ENCODE measurements at regions not wholly inside any gene's neighbourhood (a gene's known extent, or its start where the extent isn't known, plus 50 kb on each side); places are given as distances from the start of the nearest gene placed in this dataset.
A peak's percentile ranks its signal among the peaks of the same experiment; 100 is the strongest.
"Not testable (repeated sequence)": the region's sequence is repeated elsewhere in the genome, so short reads cannot be mapped to it uniquely, and the experiment has no call there.

DNA sequence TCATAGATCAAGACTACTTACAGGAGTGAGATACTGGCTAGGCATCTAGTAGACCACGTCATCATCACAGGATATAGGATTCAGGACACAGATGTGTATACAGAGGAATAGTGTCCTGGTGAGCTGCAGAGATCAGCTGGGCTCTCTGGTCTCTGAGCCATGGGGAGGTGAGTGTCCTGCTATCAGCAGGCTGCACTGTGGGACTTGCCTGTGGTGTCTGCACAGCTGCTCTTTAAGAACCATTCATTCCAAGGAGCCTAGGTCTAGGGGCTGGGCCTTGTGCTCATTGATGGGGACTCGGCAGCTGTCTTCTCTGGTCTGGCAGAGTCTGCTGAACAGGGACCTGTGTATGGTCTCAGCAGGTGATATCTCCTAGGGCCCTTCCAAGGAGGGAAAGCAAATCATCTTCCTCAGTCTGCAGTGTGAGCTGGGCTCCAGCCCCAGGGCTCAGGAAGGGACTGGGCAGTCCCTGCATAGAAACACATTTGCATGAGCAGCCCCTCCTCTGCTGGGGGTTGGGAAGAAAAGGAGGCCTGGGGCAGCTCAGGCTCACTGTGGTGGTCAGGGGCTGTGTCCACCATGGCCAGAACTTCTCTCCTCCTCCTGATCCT is 66.1 kb upstream of the VPREB1 start:
- H3K4me3 ChIP-seq (ENCODE audit: low read length): no peak overlapping the region
- no peak for TF ChIP-seq ZNF274 (IDR thresholded peaks at IDR 0.05; ENCODE audit: low read depth, low read length)

DNA sequence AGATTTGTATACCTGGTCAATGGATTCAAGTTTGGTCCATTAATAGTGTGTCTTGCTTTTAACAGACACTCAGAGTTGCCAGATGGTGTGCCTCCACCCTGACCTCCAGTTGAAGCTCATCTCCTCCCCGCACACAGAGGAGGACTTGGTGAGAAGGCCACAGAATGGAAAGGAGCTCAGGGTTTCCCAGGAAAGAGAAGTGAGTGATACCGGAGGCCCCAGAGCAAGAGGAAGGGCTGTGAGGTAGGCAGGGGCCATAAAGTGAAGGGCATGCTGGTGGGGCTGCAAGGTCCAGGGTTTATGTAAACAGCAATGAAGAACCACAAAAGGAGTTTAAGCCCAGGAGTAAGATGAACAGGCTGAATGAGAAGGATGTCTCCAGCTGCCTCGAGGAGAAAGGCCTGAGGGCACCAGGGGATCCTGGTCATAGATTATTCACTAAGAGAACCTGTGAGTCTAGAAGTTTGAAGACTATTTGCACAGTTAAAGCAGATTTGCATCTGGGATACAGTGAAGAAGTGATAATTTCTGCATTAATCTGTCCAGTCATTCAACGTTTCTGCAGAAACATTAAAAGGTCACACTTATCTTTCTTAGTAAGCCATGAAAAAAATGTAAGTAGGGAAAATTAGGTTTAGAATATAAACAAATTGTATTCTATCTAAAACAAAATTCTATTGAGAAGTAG is 67.5 kb upstream of the VPREB1 start:
- no peak for TF ChIP-seq ZNF274 (IDR thresholded peaks at IDR 0.05; ENCODE audit: low read depth, low read length)
- H3K4me3 ChIP-seq (ENCODE audit: low read length): no peak overlapping the region

DNA sequence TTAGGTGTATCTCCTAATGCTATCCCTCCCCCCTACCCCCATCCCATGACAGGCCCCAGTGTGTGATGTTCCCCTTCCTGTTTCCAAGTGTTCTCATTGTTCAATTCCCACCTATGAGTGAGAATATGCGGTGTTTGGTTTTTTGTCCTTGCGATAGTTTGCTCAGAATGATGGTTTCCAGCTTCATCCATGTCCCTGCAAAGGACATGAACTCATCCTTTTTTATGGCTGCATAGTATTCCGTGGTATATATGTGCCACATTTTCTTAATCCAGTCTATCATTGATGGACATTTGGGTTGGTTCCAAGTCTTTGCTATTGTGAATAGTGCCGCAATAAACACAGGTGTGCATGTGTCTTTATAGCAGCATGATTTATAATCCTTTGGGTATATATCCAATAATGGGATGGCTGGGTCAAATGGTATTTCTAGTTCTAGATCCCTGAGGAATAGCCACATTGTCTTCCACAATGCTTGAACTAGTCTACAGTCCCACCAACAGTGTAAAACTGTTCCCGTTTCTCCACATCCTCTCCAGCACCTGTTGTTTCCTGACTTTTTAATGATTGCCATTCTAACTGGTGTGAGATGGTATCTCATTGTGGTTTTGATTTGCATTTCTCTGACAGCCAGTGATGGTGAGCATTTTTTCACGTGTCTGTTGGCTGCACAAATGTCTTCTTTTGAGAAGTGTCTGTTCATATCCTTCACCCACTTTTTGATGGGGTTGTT is 71.5 kb upstream of the VPREB1 start:
- H3K4me3 ChIP-seq (ENCODE audit: low read length): not testable (repeated sequence)

DNA sequence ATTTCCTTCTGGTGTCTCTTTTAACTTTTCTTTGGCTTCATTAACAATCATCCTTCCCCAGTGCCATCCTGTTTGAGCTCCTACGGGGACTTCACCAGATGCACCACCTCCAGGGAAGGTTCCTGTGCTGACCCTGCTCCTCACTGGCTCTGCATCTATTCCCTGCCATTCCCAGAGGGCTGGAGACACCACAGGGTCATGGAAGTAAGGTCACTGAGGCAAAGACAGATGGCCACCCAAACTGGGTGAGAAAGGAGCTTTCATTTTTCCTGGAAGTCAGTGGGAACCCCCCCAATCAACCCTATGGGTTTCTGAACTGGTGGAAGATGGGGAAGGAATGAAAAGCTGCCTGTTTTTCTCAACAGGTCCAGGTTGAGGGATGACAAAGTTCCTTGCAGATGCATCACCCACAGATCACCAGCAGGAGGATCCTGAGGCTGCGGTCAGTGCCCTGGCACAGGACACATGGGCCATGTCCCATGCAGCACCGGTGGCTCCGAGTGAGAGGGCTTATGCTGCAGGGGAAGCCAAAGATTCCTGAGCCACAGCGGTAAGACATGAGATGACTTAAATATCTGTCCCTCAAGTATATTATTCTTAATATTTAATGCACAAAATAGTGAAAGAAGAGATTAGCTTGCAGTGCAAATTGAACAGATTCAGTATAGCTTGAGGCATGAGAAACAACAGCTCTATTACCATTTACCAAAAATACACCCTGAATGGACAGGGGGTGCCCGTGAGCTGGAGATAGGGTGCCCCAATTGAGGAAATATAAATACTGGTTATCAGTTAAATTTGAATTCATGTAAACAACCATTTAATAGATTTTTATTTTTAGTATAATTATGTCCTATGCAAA is 73.0 kb upstream of the VPREB1 start:
- no peak for TF ChIP-seq ZNF274 (IDR thresholded peaks at IDR 0.05; ENCODE audit: low read depth, low read length)
- no peak overlapping the region for H3K4me3 ChIP-seq (ENCODE audit: low read length)

DNA sequence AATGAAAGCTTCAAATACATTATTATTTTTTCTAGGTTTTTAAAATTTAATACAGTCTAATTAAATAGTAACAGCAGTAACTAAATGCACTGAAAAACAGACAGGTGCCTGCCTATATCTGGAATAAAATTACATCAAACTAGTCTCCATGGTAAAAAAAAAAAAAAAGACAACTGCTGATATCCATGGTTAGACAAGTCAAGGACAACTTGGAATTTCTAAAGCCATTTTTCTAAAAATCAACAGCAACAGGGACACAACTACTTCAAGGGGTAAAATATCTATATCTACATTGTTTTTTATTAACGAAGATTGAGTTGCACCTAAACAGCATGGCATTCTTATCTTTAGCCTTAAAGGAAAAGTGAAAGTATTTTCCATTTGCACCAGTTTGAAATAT is 74.7 kb upstream of the VPREB1 start:
- TF ChIP-seq ZNF274 (IDR thresholded peaks at IDR 0.05; ENCODE audit: low read depth, low read length): no peak

DNA sequence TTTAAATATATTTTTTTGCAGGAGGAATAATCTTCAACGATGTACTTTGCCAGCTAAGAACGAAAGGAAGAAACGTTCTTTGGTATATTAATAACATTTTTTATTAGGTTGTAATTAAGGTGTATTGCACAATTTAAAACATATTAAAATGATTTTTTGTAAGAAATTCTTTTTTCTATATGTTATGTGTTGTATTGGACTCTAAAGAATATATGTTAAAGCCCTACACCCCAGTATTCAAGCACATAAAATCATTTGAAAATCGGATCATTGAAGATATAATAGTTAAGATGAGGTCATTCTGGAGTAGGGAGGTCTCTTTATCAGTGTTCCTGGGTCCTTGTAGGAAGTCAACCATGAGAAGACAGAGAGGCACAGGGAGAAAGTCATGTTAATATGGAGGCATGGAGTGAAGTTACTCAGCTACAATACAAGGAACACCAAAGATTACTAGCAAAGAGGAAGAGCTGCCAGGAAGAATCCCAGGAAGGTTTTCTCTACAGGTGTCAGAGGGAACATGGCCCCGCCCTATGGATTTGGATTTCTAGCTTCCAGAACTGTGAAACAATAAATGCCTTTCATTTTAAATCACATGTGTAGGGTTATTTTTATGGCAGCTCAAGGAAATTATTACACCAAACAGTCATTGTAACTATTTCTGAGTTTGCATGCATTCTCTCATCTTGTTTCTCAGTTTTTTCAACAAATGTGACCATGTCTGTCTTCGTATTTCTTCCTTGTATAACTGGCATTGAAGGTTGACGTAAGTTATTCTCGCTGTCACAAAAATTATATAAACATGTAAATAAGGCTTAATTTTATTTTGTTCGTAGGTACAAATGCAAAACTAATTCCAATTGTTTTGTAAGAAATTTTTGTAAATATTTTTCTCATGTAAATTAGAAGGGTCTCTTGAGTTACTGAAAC is 75.4 kb upstream of the VPREB1 start:
- no peak overlapping the region for H3K4me3 ChIP-seq (ENCODE audit: low read length)
- no peak for TF ChIP-seq ZNF274 (IDR thresholded peaks at IDR 0.05; ENCODE audit: low read depth, low read length)

More for the DNA sequence above, 74.7 kb upstream of the VPREB1 start:
- no peak overlapping the region for H3K4me3 ChIP-seq (ENCODE audit: low read length)

DNA sequence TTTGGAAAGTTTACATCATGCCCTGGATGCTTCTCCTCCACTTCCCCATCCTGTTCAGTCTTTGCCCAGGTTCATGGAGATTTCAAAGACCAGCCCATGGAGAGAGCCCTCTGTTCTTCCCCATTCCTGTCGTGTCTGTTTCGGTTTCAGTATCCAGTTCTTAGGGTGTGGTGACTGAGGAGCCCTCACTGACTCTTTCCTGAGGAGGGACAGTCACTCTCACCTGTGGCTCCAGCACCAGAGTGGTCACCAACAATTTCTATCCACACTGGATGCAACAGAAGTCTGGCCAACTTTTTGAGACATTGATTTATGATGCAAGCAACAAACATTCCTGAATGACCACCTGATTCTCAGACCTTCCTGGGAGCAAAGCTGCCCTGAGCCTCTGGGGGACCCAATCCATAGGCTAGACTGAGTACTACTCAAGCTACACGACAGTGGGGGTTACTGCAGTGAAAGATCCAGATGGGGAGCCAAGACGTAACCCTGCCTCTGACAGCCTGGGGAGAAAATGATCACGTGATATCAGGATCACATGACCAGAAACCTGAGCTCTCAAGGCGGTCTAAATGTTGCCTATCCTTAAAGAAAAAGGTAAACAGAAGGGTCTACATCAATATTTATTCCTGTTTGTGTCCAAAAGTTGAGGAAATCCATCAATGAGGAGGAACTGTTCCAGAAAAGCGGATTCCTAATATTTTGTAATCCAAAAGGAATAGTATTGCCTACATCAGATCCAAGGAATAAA is 76.2 kb upstream of the VPREB1 start:
- peak overlapping the region; percentile 37; the same call in 1 of the 2 replicates for H3K4me3 ChIP-seq (ENCODE audit: low read length)
- TF ChIP-seq ZNF274 (IDR thresholded peaks at IDR 0.05; ENCODE audit: low read depth, low read length): no peak

DNA sequence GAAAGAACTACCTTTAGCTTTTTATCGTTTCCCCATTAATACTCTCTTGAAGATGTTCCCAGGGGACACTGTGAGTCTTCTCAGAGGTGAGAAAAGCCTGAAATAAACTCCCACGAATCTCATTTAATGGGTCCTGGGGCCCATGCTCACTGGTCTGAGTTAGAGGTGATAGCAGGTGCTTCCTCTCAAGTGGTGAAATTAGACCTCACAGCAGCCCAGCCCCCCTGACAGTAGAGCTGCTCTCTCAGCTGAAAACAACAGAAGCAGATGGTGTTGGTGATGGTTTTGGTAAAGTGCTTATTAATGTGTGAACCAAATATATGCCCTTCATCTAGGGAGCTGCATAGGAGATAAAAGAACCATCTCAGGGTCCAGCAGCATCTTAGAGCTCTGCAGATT is 76.8 kb upstream of the VPREB1 start:
- no peak for TF ChIP-seq ZNF274 (IDR thresholded peaks at IDR 0.05; ENCODE audit: low read depth, low read length)
- H3K4me3 ChIP-seq (ENCODE audit: low read length): peak overlapping the region; percentile 37; the same call in 1 of the 2 replicates

DNA sequence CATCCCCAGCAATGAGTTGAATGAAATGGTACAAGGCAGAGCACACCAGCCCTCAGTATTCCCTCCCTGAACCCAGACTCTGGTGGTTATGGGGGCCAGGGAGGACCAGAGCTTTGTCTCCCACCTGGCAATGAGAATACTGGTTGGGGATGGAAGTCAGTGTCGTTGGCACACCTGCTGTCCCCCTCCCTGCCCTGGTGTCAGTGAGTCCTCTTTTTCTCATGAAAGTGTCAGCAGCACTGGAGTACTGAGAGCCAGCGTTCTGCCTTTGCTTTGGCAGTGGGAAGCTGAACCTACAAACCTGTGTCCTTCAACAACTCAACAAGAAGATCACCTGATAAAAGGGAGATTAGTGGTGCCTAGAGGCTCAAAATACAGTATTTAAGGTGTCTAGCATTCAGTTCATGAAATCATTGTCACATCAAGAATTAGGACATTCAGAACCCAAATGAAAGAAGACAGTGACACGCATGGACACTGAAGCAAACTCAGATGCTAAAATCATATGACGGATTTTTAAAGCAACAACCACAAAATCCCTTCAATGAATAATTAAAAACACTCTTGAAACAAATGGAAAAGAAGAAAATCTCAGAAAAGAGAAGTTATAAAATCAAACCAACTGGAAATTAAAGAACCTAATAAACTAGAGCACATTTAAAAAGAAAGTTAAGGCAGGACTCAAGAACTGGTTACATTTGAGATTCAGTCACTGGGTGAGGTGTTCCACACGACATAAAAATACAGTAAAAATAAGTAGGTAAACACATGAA is 77.5 kb upstream of the VPREB1 start:
- no peak overlapping the region for H3K4me3 ChIP-seq (ENCODE audit: low read length)
- no peak for TF ChIP-seq ZNF274 (IDR thresholded peaks at IDR 0.05; ENCODE audit: low read depth, low read length)

DNA sequence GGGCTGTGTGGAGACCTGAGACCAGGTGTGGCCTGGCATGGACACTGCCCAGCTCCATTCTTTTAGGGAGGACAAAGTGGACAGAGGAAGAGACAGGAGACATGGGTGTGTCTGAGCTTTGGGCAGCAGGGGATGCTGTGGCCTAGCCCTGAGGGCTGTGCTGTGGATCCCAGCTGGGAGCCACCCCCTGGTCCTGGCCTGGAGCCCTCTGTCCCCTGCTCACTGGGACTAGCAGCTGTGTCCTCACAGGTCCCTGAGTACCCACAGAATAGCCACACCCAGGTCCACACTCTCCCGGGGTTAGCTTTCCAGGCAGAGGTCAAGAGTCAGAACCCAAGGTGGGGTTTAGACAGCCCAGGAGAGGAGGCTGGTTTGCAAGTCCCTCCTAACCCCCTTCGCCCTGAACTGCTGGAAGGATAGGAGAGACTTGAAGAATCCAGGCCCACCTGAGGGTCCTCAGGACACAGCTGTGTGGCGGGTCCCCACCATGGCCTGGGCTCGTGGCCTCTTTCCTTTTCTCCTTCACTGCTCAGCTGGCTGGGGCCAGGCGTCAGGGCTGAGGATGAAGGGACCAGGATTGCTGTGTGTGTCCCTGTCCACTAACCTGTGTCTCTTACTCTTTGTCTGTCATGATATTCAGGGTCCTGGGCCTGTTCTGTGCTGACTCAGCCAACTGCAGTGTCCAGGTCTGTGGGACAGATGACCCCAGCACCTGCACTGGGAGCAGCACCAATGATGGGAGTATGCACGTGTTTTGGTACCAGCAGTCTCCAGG is 78.5 kb upstream of the VPREB1 start:
- no peak for TF ChIP-seq ZNF274 (IDR thresholded peaks at IDR 0.05; ENCODE audit: low read depth, low read length)
- no peak overlapping the region for H3K4me3 ChIP-seq (ENCODE audit: low read length)

DNA sequence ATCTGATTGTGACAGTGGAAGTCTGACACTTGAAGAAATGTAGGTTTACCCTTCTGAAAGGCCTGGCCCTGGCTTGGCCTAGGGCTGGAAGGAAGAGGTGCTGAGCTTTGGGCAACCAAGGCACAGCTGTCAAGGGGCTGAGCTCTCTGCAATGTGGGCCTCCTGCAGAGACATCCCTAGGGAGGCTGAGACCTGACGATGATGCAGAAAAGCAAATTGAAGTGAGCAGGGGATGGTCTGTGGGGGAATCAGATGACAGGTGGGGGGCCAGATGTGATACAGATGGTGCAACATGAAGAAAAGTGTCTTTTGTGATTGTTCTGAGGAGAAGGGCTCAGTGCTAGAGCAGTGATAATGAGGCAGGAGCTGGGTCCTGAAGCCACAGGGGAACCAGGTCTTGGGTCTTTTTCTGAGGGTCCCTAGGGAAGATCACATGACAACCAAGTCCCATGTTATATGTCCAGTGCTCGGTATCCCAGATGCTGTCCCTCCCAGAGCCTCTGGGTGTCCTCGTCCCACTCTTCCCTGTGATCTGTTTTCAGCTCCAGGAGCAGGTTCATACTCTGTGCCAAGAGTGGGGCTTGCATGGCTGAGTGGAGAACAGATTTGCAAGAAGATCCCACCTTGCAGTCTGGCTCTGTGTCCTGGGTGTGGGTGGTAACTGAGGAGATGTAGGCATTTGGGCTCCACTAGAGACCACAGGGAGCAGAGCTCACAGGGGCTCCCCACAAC is 79.9 kb upstream of the VPREB1 start:
- TF ChIP-seq ZNF274 (IDR thresholded peaks at IDR 0.05; ENCODE audit: low read depth, low read length): no peak
- H3K4me3 ChIP-seq (ENCODE audit: low read length): no peak overlapping the region
